IMR-90 (cell line): ENCODE measurements at regions not wholly inside any gene's neighbourhood (a gene's known extent, or its start where the extent isn't known, plus 50 kb on each side); places are given as distances from the start of the nearest gene placed in this dataset.

Experiments used
- ATAC-seq: fragments of 200-7000 bp; cut with Tn5 transposase; 2 replicates; pipeline ENCODE4 v1.9.1; 2020; ENCODE audit warnings: low read depth, mild to moderate bottlenecking, moderate library complexity
- BruUV-seq: library from RNA; stranded (reverse); fragments of 400-500 nt; replicated peaks from 2 replicates; lab custom pipeline; 2021; lab: Mats Ljungman, UMichigan
- CTCF ChIA-PET: fragments of 300-600 bp; formaldehyde crosslinking; extraction: SDS; loops from one replicate; lab custom pipeline; 2021; ENCODE audit warnings: antibody characterized with exemption; lab: Yijun Ruan, JAX
- POLR2A ChIA-PET: fragments of 300-600 bp; sonication (Branson Sonifier 250); formaldehyde crosslinking; loops from one replicate; lab custom pipeline; 2022; ENCODE audit warnings: antibody characterized with exemption; ENCODE audit not compliant: unreplicated experiment; lab: Charles Lee
- DNase-seq: peaks from one replicate; pipeline ENCODE4 v3.0.0; 2013
- H2AFZ ChIP-seq: replicated peaks from 2 replicates; pipeline ENCODE3; 2013; ENCODE audit warnings: low read length, mild to moderate bottlenecking; ENCODE audit not compliant: poor library complexity
- H2AK5ac ChIP-seq: 2 replicates; pipeline ENCODE4 v1.6.1; 2013; ENCODE audit warnings: low read depth, low read length, inconsistent platforms
- H2AK9ac ChIP-seq: replicated peaks from 2 replicates; pipeline ENCODE3; 2013; ENCODE audit warnings: mild to moderate bottlenecking, low read depth, low read length, moderate library complexity; ENCODE audit not compliant: poor library complexity
- H2BK120ac ChIP-seq: 2 replicates; pipeline ENCODE4 v1.6.1; 2013; ENCODE audit warnings: low read depth, low read length, inconsistent platforms
- H2BK15ac ChIP-seq: 3 replicates; pipeline ENCODE4 v1.6.1; 2013; ENCODE audit warnings: low read depth, low read length, inconsistent platforms
- H2BK20ac ChIP-seq: 2 replicates; pipeline ENCODE4 v1.6.1; 2013; ENCODE audit warnings: low read depth, mild to moderate bottlenecking, inconsistent platforms, low read length, moderate library complexity
- H2BK5ac ChIP-seq: 2 replicates; pipeline ENCODE4 v1.6.1; 2013; ENCODE audit warnings: mild to moderate bottlenecking, low read depth, low read length, inconsistent platforms; ENCODE audit not compliant: poor library complexity, severe bottlenecking
- H3K14ac ChIP-seq: replicated peaks from 2 replicates; pipeline ENCODE4 v1.6.1; 2013; ENCODE audit warnings: low read depth, low read length, inconsistent platforms
- H3K18ac ChIP-seq: 2 replicates; pipeline ENCODE4 v1.6.1; 2013; ENCODE audit warnings: low read depth, low read length, control low read depth
- H3K23ac ChIP-seq: 2 replicates; pipeline ENCODE4 v1.6.1; 2013; ENCODE audit warnings: low read depth, low read length, inconsistent platforms
- H3K27ac ChIP-seq: 2 replicates; pipeline ENCODE4 v1.5.1; 2013; ENCODE audit warnings: mild to moderate bottlenecking, control low read depth, low read length; ENCODE audit not compliant: insufficient read depth
- H3K27me3 ChIP-seq: 2 replicates; pipeline ENCODE4 v1.6.1; 2013; ENCODE audit warnings: low read length; ENCODE audit not compliant: control insufficient read depth, insufficient read depth
- H3K36me3 ChIP-seq: 2 replicates; pipeline ENCODE4 v1.6.1; 2013; ENCODE audit warnings: low read length, mixed read lengths; ENCODE audit not compliant: control insufficient read depth, insufficient read depth
- H3K4ac ChIP-seq: 2 replicates; pipeline ENCODE4 v1.6.1; 2013; ENCODE audit warnings: low read depth, low read length, inconsistent platforms
- H3K4me1 ChIP-seq: 2 replicates; pipeline ENCODE4 v1.6.1; 2013; ENCODE audit warnings: low read length, mixed read lengths; ENCODE audit not compliant: control insufficient read depth, insufficient read depth
- H3K4me2 ChIP-seq: 2 replicates; pipeline ENCODE4 v1.6.1; 2013; ENCODE audit warnings: low read depth, mild to moderate bottlenecking, control low read depth, low read length, moderate library complexity
- H3K4me3 ChIP-seq: 2 replicates; pipeline ENCODE4 v1.5.1; 2013; ENCODE audit warnings: low read depth, mild to moderate bottlenecking, control low read depth, low read length, moderate library complexity; ENCODE audit not compliant: insufficient read depth
- H3K56ac ChIP-seq: 2 replicates; pipeline ENCODE4 v1.6.1; 2013; ENCODE audit warnings: low read length, inconsistent platforms; ENCODE audit not compliant: insufficient read depth; ENCODE audit errors: extremely low read depth
- H3K79me1 ChIP-seq, 2 experiments: 2 replicates each; pipeline ENCODE4 v1.6.1; 2013; ENCODE audit warnings: low read length in 2 of 2, inconsistent platforms in 1 of 2, low read depth in 1 of 2
- H3K9ac ChIP-seq: 2 replicates; pipeline ENCODE4 v1.6.1; 2013; ENCODE audit warnings: low read depth, low read length, control low read depth
- H3K9me1 ChIP-seq: 2 replicates; pipeline ENCODE4 v1.6.1; 2013; ENCODE audit warnings: low read length, inconsistent platforms; ENCODE audit not compliant: insufficient read depth
- H3K9me3 ChIP-seq: 2 replicates; pipeline ENCODE4 v1.6.1; 2013; ENCODE audit warnings: low read length; ENCODE audit not compliant: control insufficient read depth, insufficient read depth
- H4K20me1 ChIP-seq: 2 replicates; pipeline ENCODE4 v1.6.1; 2013; ENCODE audit warnings: low read length, inconsistent platforms; ENCODE audit not compliant: insufficient read depth
- H4K5ac ChIP-seq: 2 replicates; pipeline ENCODE4 v1.6.1; 2013; ENCODE audit warnings: mild to moderate bottlenecking, low read depth, low read length, control low read depth
- H4K8ac ChIP-seq, 2 experiments: 2 replicates each; pipeline ENCODE4 v1.6.1; 2013; ENCODE audit warnings: low read depth in 2 of 2, low read length in 2 of 2, control low read depth in 1 of 2, inconsistent platforms in 1 of 2
- H4K91ac ChIP-seq: 2 replicates; pipeline ENCODE4 v1.6.1; 2013; ENCODE audit warnings: low read depth, low read length, inconsistent platforms; ENCODE audit not compliant: insufficient read depth
- BHLHE40 ChIP-seq: fragments of 150-350 bp; IDR thresholded peaks from 2 replicates; pipeline ENCODE4 v1.6.1; 2016; ENCODE audit warnings: mild to moderate bottlenecking, low read depth, low read length
- CEBPB ChIP-seq: IDR thresholded peaks from 2 replicates; pipeline ENCODE4 v1.6.1; 2012; ENCODE audit warnings: low read depth, low read length, improper control_type of control experiment
- CHD1 ChIP-seq: IDR thresholded peaks from 2 replicates; pipeline ENCODE4 v1.6.1; 2012; ENCODE audit warnings: low read depth, low read length, improper control_type of control experiment
- CTCF ChIP-seq: conservative IDR thresholded peaks from 2 replicates; pipeline ENCODE4 v1.5.1; 2012; ENCODE audit warnings: mild to moderate bottlenecking, low read depth, low read length, improper control_type of control experiment
- FOS ChIP-seq: fragments of 150-350 bp; IDR thresholded peaks from 2 replicates; pipeline ENCODE4 v1.6.1; 2016; ENCODE audit warnings: low read depth, low read length
- MAZ ChIP-seq: IDR thresholded peaks from 2 replicates; pipeline ENCODE4 v1.6.1; 2012; ENCODE audit warnings: low read depth, mild to moderate bottlenecking, low read length, improper control_type of control experiment, moderate library complexity, borderline replicate concordance
- MXI1 ChIP-seq: IDR thresholded peaks from 2 replicates; pipeline ENCODE4 v1.6.1; 2012; ENCODE audit warnings: low read depth, mild to moderate bottlenecking, low read length, moderate library complexity, borderline replicate concordance
- NFE2L2 ChIP-seq: fragments of 150-350 bp; IDR thresholded peaks from 2 replicates; pipeline ENCODE4 v1.6.1; 2016; ENCODE audit warnings: low read depth, mild to moderate bottlenecking, low read length
- RAD21 ChIP-seq: IDR thresholded peaks from 2 replicates; pipeline ENCODE4 v1.6.1; 2012; ENCODE audit warnings: low read length, improper control_type of control experiment
- RCOR1 ChIP-seq: IDR thresholded peaks from 2 replicates; pipeline ENCODE4 v1.6.1; 2012; ENCODE audit warnings: mild to moderate bottlenecking, low read length, improper control_type of control experiment; ENCODE audit not compliant: insufficient replicate concordance
- RFX5 ChIP-seq: IDR thresholded peaks from 2 replicates; pipeline ENCODE4 v1.8.0; 2012; ENCODE audit warnings: low read depth, mild to moderate bottlenecking, low read length, moderate library complexity
- SMC3 ChIP-seq: fragments of 150-350 bp; IDR thresholded peaks from 2 replicates; pipeline ENCODE4 v1.6.1; 2016; ENCODE audit warnings: low read depth, mild to moderate bottlenecking, antibody characterized with exemption, low read length, moderate library complexity
- dilution Hi-C: fragments of 300-500 bp; cut with HindIII; formaldehyde crosslinking; loops from one replicate; pipeline ENCODE4 v1.14.3; 2018; ENCODE audit warnings: low sequenced_read_pairs; ENCODE audit not compliant: unreplicated experiment
- in situ Hi-C: fragments of 300-500 bp; cut with MboI; formaldehyde crosslinking; loops from 3 replicates; pipeline ENCODE4 v1.14.3; 2019; ENCODE audit warnings: low sequenced_read_pairs, inconsistent platforms, mixed read lengths
- intact Hi-C: fragments of 100-400 bp; cut with micrococcal nuclease; formaldehyde crosslinking; loops from 2 replicates; pipeline ENCODE4 v1.10.0; 2022
- TF ChIP-seq, protein P1 (sequence below): fragments of 150-350 bp; IDR thresholded peaks from 2 replicates; pipeline ENCODE4 v1.6.1; 2016; ENCODE audit warnings: low read depth, mild to moderate bottlenecking, low read length, moderate library complexity, borderline replicate concordance
- TF ChIP-seq, protein P2 (sequence below): fragments of 150-350 bp; IDR thresholded peaks from 2 replicates; pipeline ENCODE4 v1.6.1; 2017; ENCODE audit warnings: mild to moderate bottlenecking, antibody characterized with exemption, low read length, low read depth

- H2AK9ac ChIP-seq = no peak overlapping the region
- H3K56ac ChIP-seq = no peak overlapping the region
- no peaks in the 10 kb centered on the region for H3K79me1 ChIP-seq
- no peaks in the 10 kb centered on the region for H3K9me1 ChIP-seq
- BruUV-seq = no TSS peak
- no peak overlapping the region for H3K14ac ChIP-seq
- no peak overlapping the region for H4K8ac ChIP-seq
- no peak for DNase-seq
- H2BK15ac ChIP-seq = no peak overlapping the region
- H3K36me3 ChIP-seq = no peaks in the 10 kb centered on the region
- H3K9ac ChIP-seq = no peak overlapping the region
- no peaks in the 10 kb centered on the region for H4K20me1 ChIP-seq
- H3K27me3 ChIP-seq = no peaks in the 10 kb centered on the region
- no peak for ATAC-seq
- H2AK5ac ChIP-seq = no peak overlapping the region
- POLR2A ChIA-PET = no interaction called here
- no peak overlapping the region for H3K4me2 ChIP-seq
- dilution Hi-C loops = no loop called here
- no peak overlapping the region for H2BK120ac ChIP-seq
- H3K18ac ChIP-seq = no peak overlapping the region
- TF ChIP-seq, protein P1, sequence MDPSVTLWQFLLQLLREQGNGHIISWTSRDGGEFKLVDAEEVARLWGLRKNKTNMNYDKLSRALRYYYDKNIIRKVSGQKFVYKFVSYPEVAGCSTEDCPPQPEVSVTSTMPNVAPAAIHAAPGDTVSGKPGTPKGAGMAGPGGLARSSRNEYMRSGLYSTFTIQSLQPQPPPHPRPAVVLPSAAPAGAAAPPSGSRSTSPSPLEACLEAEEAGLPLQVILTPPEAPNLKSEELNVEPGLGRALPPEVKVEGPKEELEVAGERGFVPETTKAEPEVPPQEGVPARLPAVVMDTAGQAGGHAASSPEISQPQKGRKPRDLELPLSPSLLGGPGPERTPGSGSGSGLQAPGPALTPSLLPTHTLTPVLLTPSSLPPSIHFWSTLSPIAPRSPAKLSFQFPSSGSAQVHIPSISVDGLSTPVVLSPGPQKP = no peak
- no peak for TF ChIP-seq CHD1
- TF ChIP-seq RCOR1 = no peak
- TF ChIP-seq FOS = no peak
- TF ChIP-seq RFX5 = no peak
- TF ChIP-seq MAZ = no peak
- TF ChIP-seq, protein P2, sequence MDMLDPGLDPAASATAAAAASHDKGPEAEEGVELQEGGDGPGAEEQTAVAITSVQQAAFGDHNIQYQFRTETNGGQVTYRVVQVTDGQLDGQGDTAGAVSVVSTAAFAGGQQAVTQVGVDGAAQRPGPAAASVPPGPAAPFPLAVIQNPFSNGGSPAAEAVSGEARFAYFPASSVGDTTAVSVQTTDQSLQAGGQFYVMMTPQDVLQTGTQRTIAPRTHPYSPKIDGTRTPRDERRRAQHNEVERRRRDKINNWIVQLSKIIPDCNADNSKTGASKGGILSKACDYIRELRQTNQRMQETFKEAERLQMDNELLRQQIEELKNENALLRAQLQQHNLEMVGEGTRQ = no peak
- TF ChIP-seq SMC3 = no peak
- no peak for TF ChIP-seq RAD21
- TF ChIP-seq BHLHE40 = no peak
- no peak for TF ChIP-seq MXI1
- no peak for TF ChIP-seq NFE2L2
- TF ChIP-seq CEBPB = no peak
- no peak for TF ChIP-seq CTCF
- no peak overlapping the region for H2BK20ac ChIP-seq
- peaks cover 6% of the 10 kb centered on the region for H3K9me3 ChIP-seq
- intact Hi-C loops = no loop called here
- no peak overlapping the region for H2BK5ac ChIP-seq
- no peak overlapping the region for H2AFZ ChIP-seq
- no peak overlapping the region for H3K27ac ChIP-seq
- H4K5ac ChIP-seq = no peak overlapping the region
- no peak overlapping the region for H3K23ac ChIP-seq
- H3K4ac ChIP-seq = no peak overlapping the region
- CTCF ChIA-PET = no interaction called here
- H4K91ac ChIP-seq = no peak overlapping the region
- no peaks in the 10 kb centered on the region for H3K4me1 ChIP-seq
- in situ Hi-C loops = no loop called here
- no peak overlapping the region for H3K4me3 ChIP-seq
These were observed 303.3 kb upstream of the PRDM9 start for GRCh38 chr5:23204111-23204510.
